Smooth muscle cell (in vitro differentiated cells): ENCODE measurements at regions not wholly inside any gene's neighbourhood (a gene's known extent, or its start where the extent isn't known, plus 50 kb on each side); places are given as distances from the start of the nearest gene placed in this dataset.

Source experiments
- DNase-seq: peaks from one replicate; lab custom pipeline; 2025; ENCODE audit not compliant: unreplicated experiment; lab: John Stamatoyannopoulos, UW
- H2AFZ ChIP-seq: fragments of 200-600 bp; sonication (generic); 2 replicates; pipeline ENCODE4 v1.6.0; 2016; ENCODE audit warnings: antibody characterized with exemption, low read depth, mild to moderate bottlenecking
- H3F3A ChIP-seq: fragments of 200-600 bp; sonication (generic); 2 replicates; pipeline ENCODE4 v1.6.0; 2017; ENCODE audit warnings: antibody characterized with exemption, low read depth
- H3K27ac ChIP-seq: fragments of 200-600 bp; sonication (generic); 2 replicates; pipeline ENCODE4 v1.5.1; 2016; ENCODE audit warnings: low read depth, mild to moderate bottlenecking
- H3K27me3 ChIP-seq: fragments of 200-600 bp; sonication (generic); 2 replicates; pipeline ENCODE4 v1.6.1; 2016; ENCODE audit warnings: low read depth, mild to moderate bottlenecking
- H3K36me3 ChIP-seq: fragments of 200-600 bp; sonication (generic); 2 replicates; pipeline ENCODE4 v1.5.1; 2016; ENCODE audit warnings: low read depth
- H3K4me1 ChIP-seq: fragments of 200-600 bp; sonication (generic); 2 replicates; pipeline ENCODE4 v1.5.1; 2016; ENCODE audit warnings: low read depth
- H3K4me2 ChIP-seq: fragments of 200-600 bp; sonication (generic); 2 replicates; pipeline ENCODE4 v1.6.0; 2016; ENCODE audit warnings: mild to moderate bottlenecking
- H3K4me3 ChIP-seq: fragments of 200-600 bp; sonication (generic); 2 replicates; pipeline ENCODE4 v1.5.1; 2016; ENCODE audit warnings: mild to moderate bottlenecking
- H3K79me2 ChIP-seq: fragments of 200-600 bp; sonication (generic); 2 replicates; pipeline ENCODE4 v1.6.0; 2016; ENCODE audit warnings: low read depth, mild to moderate bottlenecking
- H3K9ac ChIP-seq: fragments of 200-600 bp; sonication (generic); 2 replicates; pipeline ENCODE4 v1.6.0; 2016; ENCODE audit warnings: low read depth
- H3K9me3 ChIP-seq: fragments of 200-600 bp; sonication (generic); replicated peaks from 2 replicates; pipeline ENCODE4 v1.5.1; 2016; ENCODE audit warnings: low read depth
- H4K20me1 ChIP-seq: fragments of 200-600 bp; sonication (generic); 2 replicates; pipeline ENCODE4 v1.6.0; 2016; ENCODE audit warnings: low read depth
- CTCF ChIP-seq: fragments of 200-600 bp; sonication (generic); IDR thresholded peaks from 2 replicates; pipeline ENCODE4 v1.5.1; 2017; ENCODE audit warnings: borderline replicate concordance, mild to moderate bottlenecking, antibody characterized with exemption; ENCODE audit not compliant: insufficient read depth, poor library complexity, severe bottlenecking
- WGBS: methylation state at CpG from one replicate; pipeline ENCODE4 v1.1.7; 2016; ENCODE audit warnings: low lambda C conversion rate; 5-methylcytosine and 5-hydroxymethylcytosine counted together

- WGBS: 94% methylated on average over 2 of the region's 2 CpGs
Measured at GRCh38 chr2:40646642-40647041, 194.8 kb upstream of the SLC8A1 start.

GRCh38 chr2:40652155-40652554 is 200.3 kb upstream of the SLC8A1 start:
- H3F3A ChIP-seq: no peaks in the 10 kb centered on the region
- H3K36me3 ChIP-seq: no peaks in the 10 kb centered on the region
- 88% methylated on average over 5 of the region's 5 CpGs for WGBS
- H3K27me3 ChIP-seq: peaks cover 10% of the 10 kb centered on the region
- no peak for DNase-seq
- no peak overlapping the region for H2AFZ ChIP-seq
- H3K9ac ChIP-seq: no peak overlapping the region
- no peak for TF ChIP-seq CTCF
- H3K27ac ChIP-seq: no peak overlapping the region
- H3K79me2 ChIP-seq: no peaks in the 10 kb centered on the region
- no peak overlapping the region for H3K4me2 ChIP-seq
- H3K4me3 ChIP-seq: no peak overlapping the region
- H4K20me1 ChIP-seq: no peaks in the 10 kb centered on the region
- no peaks in the 10 kb centered on the region for H3K4me1 ChIP-seq
- H3K9me3 ChIP-seq: no peaks in the 10 kb centered on the region

More at GRCh38 chr2:40646642-40647041, 194.8 kb upstream of the SLC8A1 start:
- TF ChIP-seq CTCF: no peak
- H3K4me3 ChIP-seq: no peak overlapping the region
- no peak overlapping the region for H2AFZ ChIP-seq
- no peak overlapping the region for H3K4me2 ChIP-seq
- H3K4me1 ChIP-seq: no peaks in the 10 kb centered on the region
- no peaks in the 10 kb centered on the region for H3K36me3 ChIP-seq
- DNase-seq: no peak
- H4K20me1 ChIP-seq: no peaks in the 10 kb centered on the region
- no peaks in the 10 kb centered on the region for H3K79me2 ChIP-seq
- H3F3A ChIP-seq: no peaks in the 10 kb centered on the region
- H3K27me3 ChIP-seq: peaks cover 5% of the 10 kb centered on the region
- no peaks in the 10 kb centered on the region for H3K9me3 ChIP-seq
- no peak overlapping the region for H3K9ac ChIP-seq
- no peak overlapping the region for H3K27ac ChIP-seq

- Histone ChIP-seq H4K20me1 (no peaks in the 10 kb centered on the region), H3K9ac (no peak overlapping the region), H3K27ac (no peak overlapping the region), H2AFZ (no peak overlapping the region), H3K79me2 (no peaks in the 10 kb centered on the region), H3K4me2 (no peak overlapping the region), H3K27me3 (peaks cover 10% of the 10 kb centered on the region), H3K9me3 (no peaks in the 10 kb centered on the region), H3K4me3 (no peak overlapping the region), H3K36me3 (no peaks in the 10 kb centered on the region), H3K4me1 (no peaks in the 10 kb centered on the region), H3F3A (no peaks in the 10 kb centered on the region)
- DNase-seq: no peak
- no peak for TF ChIP-seq CTCF
- WGBS: 80% methylated on average over 3 of the region's 3 CpGs
Measured at GRCh38 chr2:40653829-40654228, 201.9 kb upstream of the SLC8A1 start.

- no peaks in the 10 kb centered on the region for H3F3A ChIP-seq
- no peak for TF ChIP-seq CTCF
- peaks cover 10% of the 10 kb centered on the region for H3K27me3 ChIP-seq
- no peak overlapping the region for H3K4me3 ChIP-seq
- no peaks in the 10 kb centered on the region for H3K36me3 ChIP-seq
- H3K27ac ChIP-seq: no peak overlapping the region
- DNase-seq: no peak
- H4K20me1 ChIP-seq: no peaks in the 10 kb centered on the region
- H3K4me2 ChIP-seq: no peak overlapping the region
- no peaks in the 10 kb centered on the region for H3K79me2 ChIP-seq
- 66% methylated on average over 1 of the region's 1 CpG for WGBS
- no peaks in the 10 kb centered on the region for H3K4me1 ChIP-seq
- H3K9me3 ChIP-seq: no peaks in the 10 kb centered on the region
- H2AFZ ChIP-seq: no peak overlapping the region
- H3K9ac ChIP-seq: no peak overlapping the region
Measured at GRCh38 chr2:40654346-40654745, 202.5 kb upstream of the SLC8A1 start.
